ENCODE measurements at regions not wholly inside any gene's neighbourhood (a gene's known extent, or its start where the extent isn't known, plus 50 kb on each side); places are given as distances from the start of the nearest gene placed in this dataset.
"Not testable (repeated sequence)": the region's sequence is repeated elsewhere in the genome, so short reads cannot be mapped to it uniquely, and the experiment has no call there.

DNA sequence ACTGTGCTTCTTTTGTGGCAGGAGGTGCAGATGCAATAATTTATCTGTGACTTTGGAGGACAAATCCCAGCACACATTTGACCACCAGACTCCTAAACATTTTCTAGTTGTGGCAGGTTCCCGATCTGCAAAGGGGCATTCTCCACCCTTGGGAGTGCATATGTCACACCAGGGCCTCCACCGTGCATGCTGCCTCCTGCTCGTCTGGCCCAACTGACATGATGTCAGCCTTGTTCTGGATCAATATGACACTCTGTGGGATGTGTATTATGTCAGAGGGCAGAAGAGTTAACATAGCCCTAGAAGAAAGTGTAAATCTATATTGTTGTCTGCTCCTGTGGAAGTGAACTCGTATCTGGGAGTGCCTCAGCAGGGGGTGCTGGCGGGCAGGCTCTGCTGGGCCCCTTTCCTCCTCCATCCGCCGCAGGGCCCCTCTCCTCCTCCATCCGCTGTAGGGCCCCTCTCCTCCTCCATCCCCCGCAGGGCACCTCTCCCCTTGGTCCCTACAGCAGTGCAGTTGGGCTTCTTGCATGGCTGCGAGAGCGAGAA, 97.7 kb upstream of the PPP1R26 start:
- ATAC-seq = no peak
- Mint-ChIP-seq H3K4me3 (no peak overlapping the region), H3K27ac (no peak overlapping the region), H3K4me1 (no peaks in the 10 kb centered on the region), H3K36me3 (no peaks in the 10 kb centered on the region), H3K9me3 (no peaks in the 10 kb centered on the region), H3K27me3 (peaks cover 16% of the 10 kb centered on the region)

- no peaks in the 10 kb centered on the region for H3K36me3 Mint-ChIP-seq
- H3K9me3 Mint-ChIP-seq = no peaks in the 10 kb centered on the region
- H3K4me3 Mint-ChIP-seq = no peak overlapping the region
- no peaks in the 10 kb centered on the region for H3K4me1 Mint-ChIP-seq
- no peak overlapping the region for H3K27ac Mint-ChIP-seq
- ATAC-seq = no peak
- H3K27me3 Mint-ChIP-seq = peaks cover 16% of the 10 kb centered on the region
Observed at GRCh38 chr9:135384226-135384625, 95.4 kb upstream of the PPP1R26 start.

DNA sequence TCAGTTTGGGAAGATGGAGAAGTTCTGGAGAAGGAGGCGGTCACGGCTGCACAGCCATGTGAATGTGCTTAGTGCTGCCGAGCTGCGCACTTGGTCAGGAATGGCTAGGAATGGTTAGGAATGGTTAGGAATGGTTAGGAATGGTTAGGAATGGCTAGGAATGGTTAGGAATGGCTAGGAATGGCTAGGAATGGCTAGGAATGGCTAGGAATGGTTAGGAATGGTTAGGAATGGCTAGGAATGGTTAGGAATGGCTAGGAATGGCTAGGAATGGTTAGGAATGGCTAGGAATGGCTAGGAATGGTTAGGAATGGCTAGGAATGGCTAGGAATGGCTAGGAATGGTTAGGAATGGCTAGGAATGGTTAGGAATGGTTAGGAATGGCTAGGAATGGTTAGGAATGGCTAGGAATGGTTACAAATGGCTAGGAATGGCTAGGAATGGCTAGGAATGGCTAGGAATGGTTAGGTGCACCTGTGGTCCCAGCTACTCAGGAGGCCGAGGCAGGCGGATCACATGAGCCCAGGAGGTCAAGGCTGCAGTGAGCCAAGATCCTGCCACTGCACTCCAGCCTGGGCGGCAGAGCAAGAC, 94.7 kb upstream of the PPP1R26 start:
- H3K27ac Mint-ChIP-seq, H3K9me3 Mint-ChIP-seq, H3K4me1 Mint-ChIP-seq, ATAC-seq, H3K36me3 Mint-ChIP-seq, H3K4me3 Mint-ChIP-seq: not testable (repeated sequence)
- peaks cover 22% of the 10 kb centered on the region for H3K27me3 Mint-ChIP-seq

GRCh38 chr9:135385793-135386192, 93.8 kb upstream of the PPP1R26 start:
- H3K36me3 Mint-ChIP-seq = no peaks in the 10 kb centered on the region
- no peaks in the 10 kb centered on the region for H3K9me3 Mint-ChIP-seq
- H3K27me3 Mint-ChIP-seq = peaks cover 31% of the 10 kb centered on the region
- no peaks in the 10 kb centered on the region for H3K4me1 Mint-ChIP-seq
- no peak overlapping the region for H3K27ac Mint-ChIP-seq
- H3K4me3 Mint-ChIP-seq = no peak overlapping the region
- ATAC-seq = no peak

DNA sequence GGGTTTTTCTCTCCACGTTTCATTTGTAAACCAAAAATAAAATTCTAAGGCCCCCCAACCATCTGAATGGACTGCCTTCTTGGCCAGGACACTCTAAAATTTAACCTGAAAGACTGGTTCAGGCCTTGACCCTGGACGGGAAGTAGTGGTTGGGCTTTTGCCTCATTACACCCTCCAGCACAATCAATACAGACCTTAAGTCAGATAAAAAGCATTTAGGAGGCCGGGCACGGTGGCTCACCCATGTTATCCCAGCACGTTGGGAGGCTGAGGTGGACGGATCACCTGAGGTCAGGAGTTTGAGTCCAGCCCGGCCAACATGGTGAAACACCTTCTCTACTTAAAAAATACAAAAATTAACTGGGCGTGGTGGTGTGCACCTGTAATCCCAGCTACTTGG, 91.6 kb upstream of the PPP1R26 start:
- Mint-ChIP-seq H3K27me3 (peaks cover 41% of the 10 kb centered on the region), H3K36me3 (no peaks in the 10 kb centered on the region), H3K4me1 (no peaks in the 10 kb centered on the region), H3K9me3 (no peaks in the 10 kb centered on the region), H3K4me3 (no peak overlapping the region), H3K27ac (no peak overlapping the region)
- ATAC-seq = no peak

DNA sequence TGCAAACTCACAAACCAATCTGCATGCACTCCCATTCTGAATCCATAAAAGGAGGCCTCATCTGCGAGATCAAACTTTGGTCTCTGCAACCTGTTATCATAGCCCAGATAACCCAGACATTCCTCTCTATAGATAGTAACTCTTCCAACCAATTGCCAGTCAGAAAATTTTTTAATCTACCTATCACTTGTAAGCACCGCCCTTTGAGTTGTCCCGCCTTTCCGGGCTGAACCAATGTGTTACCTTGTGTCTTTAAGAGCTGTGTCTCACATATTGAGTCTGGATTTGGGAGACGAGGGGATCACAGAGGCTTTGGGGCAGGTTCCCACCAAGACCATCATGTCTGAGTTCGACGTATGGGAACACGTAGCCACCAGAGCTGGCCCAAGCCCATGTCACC, 91.1 kb upstream of the PPP1R26 start:
- no peak overlapping the region for H3K4me3 Mint-ChIP-seq
- peaks cover 35% of the 10 kb centered on the region for H3K27me3 Mint-ChIP-seq
- H3K27ac Mint-ChIP-seq = no peak overlapping the region
- no peaks in the 10 kb centered on the region for H3K4me1 Mint-ChIP-seq
- no peaks in the 10 kb centered on the region for H3K36me3 Mint-ChIP-seq
- H3K9me3 Mint-ChIP-seq = no peaks in the 10 kb centered on the region
- no peak for ATAC-seq

GRCh38 chr9:135391759-135392158, 87.8 kb upstream of the PPP1R26 start:
- H3K27ac Mint-ChIP-seq = no peak overlapping the region
- H3K4me1 Mint-ChIP-seq = no peaks in the 10 kb centered on the region

GRCh38 chr9:135392511-135392910, 87.1 kb upstream of the PPP1R26 start:
- peaks cover 7% of the 10 kb centered on the region for H3K9me3 Mint-ChIP-seq

More at GRCh38 chr9:135391759-135392158, 87.8 kb upstream of the PPP1R26 start:
- no peaks in the 10 kb centered on the region for H3K36me3 Mint-ChIP-seq
- H3K27me3 Mint-ChIP-seq = peaks cover 33% of the 10 kb centered on the region
- no peak overlapping the region for H3K4me3 Mint-ChIP-seq
- peaks cover 7% of the 10 kb centered on the region for H3K9me3 Mint-ChIP-seq
- ATAC-seq = no peak

GRCh38 chr9:135394131-135394530, 85.5 kb upstream of the PPP1R26 start:
- no peak for ATAC-seq
- Mint-ChIP-seq H3K4me3 (no peak overlapping the region), H3K9me3 (peaks cover 7% of the 10 kb centered on the region), H3K4me1 (no peaks in the 10 kb centered on the region), H3K36me3 (no peaks in the 10 kb centered on the region), H3K27me3 (peaks cover 40% of the 10 kb centered on the region), H3K27ac (no peak overlapping the region)

More at GRCh38 chr9:135392511-135392910, 87.1 kb upstream of the PPP1R26 start:
- no peak for ATAC-seq
- no peak overlapping the region for H3K27ac Mint-ChIP-seq
- H3K4me3 Mint-ChIP-seq = no peak overlapping the region
- peaks cover 33% of the 10 kb centered on the region for H3K27me3 Mint-ChIP-seq
- no peaks in the 10 kb centered on the region for H3K4me1 Mint-ChIP-seq
- no peaks in the 10 kb centered on the region for H3K36me3 Mint-ChIP-seq

- Mint-ChIP-seq H3K4me3 (no peak overlapping the region), H3K27ac (no peak overlapping the region), H3K9me3 (peaks cover 7% of the 10 kb centered on the region), H3K4me1 (no peaks in the 10 kb centered on the region), H3K36me3 (no peaks in the 10 kb centered on the region), H3K27me3 (peaks cover 37% of the 10 kb centered on the region)
- no peak for ATAC-seq
Observed at GRCh38 chr9:135394699-135395645, 84.6 kb upstream of the PPP1R26 start.

DNA sequence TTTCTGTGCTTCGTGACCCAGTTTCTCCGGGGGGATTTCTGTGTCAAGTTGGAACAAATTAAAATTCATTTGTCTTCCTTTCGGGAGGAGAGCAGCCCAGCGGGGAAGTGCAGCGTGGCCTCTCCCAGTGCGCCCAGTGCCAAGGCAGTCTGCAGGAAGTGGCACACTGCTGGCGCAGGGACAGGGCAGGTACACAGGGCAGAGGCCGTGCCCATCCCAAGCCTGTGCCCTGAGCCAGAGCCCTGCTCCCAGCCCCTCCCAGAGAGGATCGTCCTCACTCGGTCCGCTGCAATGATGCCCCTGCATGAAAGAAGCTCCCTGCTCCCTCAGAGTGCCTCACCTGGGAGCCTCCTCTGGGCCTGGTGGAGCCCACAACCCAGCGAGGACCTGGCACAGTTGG, 82.4 kb upstream of the PPP1R26 start:
- Mint-ChIP-seq H3K27ac (no peak overlapping the region), H3K36me3 (no peaks in the 10 kb centered on the region), H3K4me3 (no peak overlapping the region), H3K4me1 (no peaks in the 10 kb centered on the region), H3K9me3 (peaks cover 7% of the 10 kb centered on the region), H3K27me3 (peaks cover 20% of the 10 kb centered on the region)
- no peak for ATAC-seq

DNA sequence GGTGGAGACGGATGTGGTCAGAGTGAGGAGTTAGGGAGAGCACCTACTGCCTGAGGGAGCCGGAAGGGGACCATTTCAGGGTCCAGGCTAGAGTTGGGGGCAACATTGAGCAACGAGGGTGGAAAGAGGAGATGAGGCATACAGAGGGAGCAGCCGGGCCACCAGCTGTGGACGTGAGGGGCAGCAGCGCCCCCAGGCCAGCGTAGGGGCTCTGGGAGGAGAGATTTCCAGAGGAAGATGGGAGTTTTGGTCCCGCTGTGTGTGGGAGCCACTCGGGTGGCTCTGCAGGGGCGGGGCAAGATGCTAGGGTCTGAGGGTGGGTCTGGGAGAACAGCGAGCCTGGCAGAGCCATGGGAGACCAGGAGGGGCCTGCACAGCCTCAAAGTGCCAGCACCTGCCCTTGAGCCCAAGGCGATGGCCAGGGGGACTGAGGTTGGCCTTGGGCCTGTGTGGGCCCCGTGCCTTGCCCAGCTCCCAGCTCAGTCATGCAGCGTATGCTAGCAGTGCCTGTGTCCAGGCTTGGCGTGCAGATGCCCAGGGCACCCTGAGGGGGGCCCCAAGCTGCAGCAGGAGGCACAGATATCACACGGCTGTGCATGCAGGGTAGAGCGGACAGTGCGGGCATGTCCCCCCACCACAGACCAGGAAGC, 80.5 kb upstream of the PPP1R26 start:
- Mint-ChIP-seq H3K27ac (no peak overlapping the region), H3K4me3 (no peak overlapping the region), H3K36me3 (no peaks in the 10 kb centered on the region), H3K27me3 (peaks cover 30% of the 10 kb centered on the region), H3K9me3 (peaks cover 7% of the 10 kb centered on the region), H3K4me1 (no peaks in the 10 kb centered on the region)
- ATAC-seq = peak; percentile 2

- Mint-ChIP-seq H3K27me3 (peaks cover 36% of the 10 kb centered on the region), H3K27ac (no peak overlapping the region), H3K4me1 (no peaks in the 10 kb centered on the region), H3K36me3 (no peaks in the 10 kb centered on the region), H3K9me3 (no peaks in the 10 kb centered on the region), H3K4me3 (no peak overlapping the region)
- no peak for ATAC-seq
Observed at GRCh38 chr9:135400496-135400895, 79.1 kb upstream of the PPP1R26 start.

- Mint-ChIP-seq H3K4me3 (no peak overlapping the region), H3K9me3 (no peaks in the 10 kb centered on the region), H3K4me1 (no peaks in the 10 kb centered on the region), H3K27ac (no peak overlapping the region), H3K36me3 (no peaks in the 10 kb centered on the region), H3K27me3 (peaks cover 36% of the 10 kb centered on the region)
- no peak for ATAC-seq
Observed at GRCh38 chr9:135401218-135401617, 78.4 kb upstream of the PPP1R26 start.

DNA sequence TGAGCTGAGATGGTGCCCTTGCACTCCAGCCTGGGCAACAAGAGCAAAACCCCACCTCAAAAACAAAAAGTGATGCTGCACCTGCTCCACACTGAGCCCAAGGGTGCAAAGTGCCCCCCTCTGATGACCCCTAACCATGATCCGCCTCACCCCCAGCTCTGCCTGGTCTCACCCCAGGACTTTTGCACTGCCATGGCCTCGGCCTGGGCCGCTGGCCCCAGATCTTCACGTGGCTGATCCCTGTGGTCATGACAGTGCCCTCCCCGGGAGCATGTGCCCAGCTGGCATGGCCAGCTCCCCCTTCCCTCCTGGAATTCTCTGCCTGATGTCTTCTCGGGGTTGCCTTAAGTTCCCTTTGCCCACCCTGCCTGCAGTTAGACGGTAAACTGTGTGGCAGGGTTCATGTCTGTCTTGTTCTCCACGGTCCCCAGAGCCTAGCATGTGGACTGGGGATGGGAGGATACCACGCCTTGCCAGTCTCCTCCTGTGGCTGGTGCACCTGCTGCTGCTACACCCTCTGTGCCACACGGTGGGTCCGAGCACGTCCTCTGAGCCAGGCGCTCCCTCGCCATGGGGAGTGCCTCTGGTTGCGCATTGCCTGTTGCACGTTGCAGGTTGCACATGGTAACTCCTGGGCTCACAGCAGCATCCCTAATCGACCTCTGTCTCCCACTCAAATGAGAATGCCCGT, 77.4 kb upstream of the PPP1R26 start:
- Mint-ChIP-seq H3K27me3 (peaks cover 36% of the 10 kb centered on the region), H3K4me1 (no peaks in the 10 kb centered on the region), H3K27ac (no peak overlapping the region), H3K36me3 (no peaks in the 10 kb centered on the region), H3K9me3 (no peaks in the 10 kb centered on the region), H3K4me3 (no peak overlapping the region)
- ATAC-seq = no peak
